ENCODE measurements at regions not wholly inside any gene's neighbourhood (a gene's known extent, or its start where the extent isn't known, plus 50 kb on each side); places are given as distances from the start of the nearest gene placed in this dataset.

- TF ChIP-seq, protein P1, sequence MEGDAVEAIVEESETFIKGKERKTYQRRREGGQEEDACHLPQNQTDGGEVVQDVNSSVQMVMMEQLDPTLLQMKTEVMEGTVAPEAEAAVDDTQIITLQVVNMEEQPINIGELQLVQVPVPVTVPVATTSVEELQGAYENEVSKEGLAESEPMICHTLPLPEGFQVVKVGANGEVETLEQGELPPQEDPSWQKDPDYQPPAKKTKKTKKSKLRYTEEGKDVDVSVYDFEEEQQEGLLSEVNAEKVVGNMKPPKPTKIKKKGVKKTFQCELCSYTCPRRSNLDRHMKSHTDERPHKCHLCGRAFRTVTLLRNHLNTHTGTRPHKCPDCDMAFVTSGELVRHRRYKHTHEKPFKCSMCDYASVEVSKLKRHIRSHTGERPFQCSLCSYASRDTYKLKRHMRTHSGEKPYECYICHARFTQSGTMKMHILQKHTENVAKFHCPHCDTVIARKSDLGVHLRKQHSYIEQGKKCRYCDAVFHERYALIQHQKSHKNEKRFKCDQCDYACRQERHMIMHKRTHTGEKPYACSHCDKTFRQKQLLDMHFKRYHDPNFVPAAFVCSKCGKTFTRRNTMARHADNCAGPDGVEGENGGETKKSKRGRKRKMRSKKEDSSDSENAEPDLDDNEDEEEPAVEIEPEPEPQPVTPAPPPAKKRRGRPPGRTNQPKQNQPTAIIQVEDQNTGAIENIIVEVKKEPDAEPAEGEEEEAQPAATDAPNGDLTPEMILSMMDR (IDR thresholded peaks at IDR 0.05), result no peak
- TF ChIP-seq EZH2 (IDR thresholded peaks at IDR 0.05; ENCODE audit: borderline replicate concordance, insufficient read depth, low read depth, low read length, poor library complexity, severe bottlenecking), result no peak
These were observed 93.8 kb upstream of the SESN3 start for GRCh38 chr11:95324826-95325225.

Measured in B cell (primary cell).